HG03432 (cell line): ENCODE measurements at regions not wholly inside any gene's neighbourhood (a gene's known extent, or its start where the extent isn't known, plus 50 kb on each side); places are given as distances from the start of the nearest gene placed in this dataset.

Experiments
- ATAC-seq: cut with Tn5 transposase; IDR thresholded peaks from one replicate; pipeline ENCODE4 v1.9.1; 2021; ENCODE audit warnings: mild to moderate bottlenecking, moderate library complexity; ENCODE audit not compliant: unreplicated experiment

DNA sequence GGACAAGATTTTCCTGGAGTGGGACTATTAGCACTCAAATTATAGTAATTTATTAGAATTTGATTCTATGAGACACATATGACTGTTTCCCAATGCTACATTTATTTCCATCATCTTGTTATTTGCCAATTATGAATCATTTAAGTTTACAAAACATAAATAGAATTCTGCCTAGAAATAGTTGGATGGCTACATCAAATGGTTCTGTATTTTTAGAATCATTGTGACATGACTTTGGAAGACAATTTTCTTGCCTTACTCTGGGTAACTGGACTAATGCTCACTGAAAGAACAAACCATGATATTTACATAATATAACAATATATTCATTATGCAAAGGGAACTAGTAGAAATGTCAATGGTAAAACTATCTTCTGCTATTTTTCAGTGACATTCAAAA lies 173.5 kb downstream of the ZIC1 start:
- ATAC-seq, result no peak

GRCh38 chr3:147589016-147589415 lies 179.9 kb downstream of the ZIC1 start:
- no peak for ATAC-seq

DNA sequence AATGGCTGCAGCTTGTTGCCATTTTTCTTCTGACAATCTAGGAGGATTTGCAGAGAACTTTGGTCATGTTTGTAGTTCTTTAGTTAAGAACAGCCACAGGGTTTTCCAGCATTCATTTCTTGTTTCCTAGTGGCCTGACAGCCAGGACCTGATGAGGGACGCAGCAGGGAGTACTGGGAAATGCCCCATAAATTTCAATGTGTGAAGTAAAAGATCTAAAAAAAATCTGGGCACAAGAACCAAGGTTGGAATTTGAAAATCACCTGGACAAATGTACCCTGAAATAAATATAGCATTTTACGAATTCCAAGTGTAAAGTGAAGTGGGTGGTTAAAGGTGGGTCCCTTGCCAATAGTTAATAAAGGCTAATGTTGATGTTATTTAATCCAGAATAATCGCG lies 195.0 kb downstream of the ZIC1 start:
- no peak for ATAC-seq

DNA sequence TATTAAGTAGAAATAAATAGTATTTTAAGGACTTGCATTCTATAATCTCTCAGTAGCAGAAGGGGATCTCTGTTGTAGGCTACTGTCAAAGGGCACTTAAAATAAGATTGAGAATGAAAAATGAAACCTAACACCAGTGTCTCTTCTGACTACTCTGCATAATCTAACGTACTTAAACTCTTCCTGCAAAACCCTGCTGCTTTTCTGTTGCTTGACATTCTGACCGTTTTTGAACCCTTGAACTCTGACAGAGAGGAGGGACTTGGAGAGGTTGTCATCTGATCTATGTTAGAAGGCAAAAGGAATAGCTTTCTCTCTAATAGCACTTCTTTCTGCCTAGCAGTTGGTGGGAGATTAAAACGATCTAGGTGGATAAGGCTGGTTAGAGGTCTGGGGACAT lies 204.6 kb downstream of the ZIC1 start:
- ATAC-seq, result peak; percentile 82

DNA sequence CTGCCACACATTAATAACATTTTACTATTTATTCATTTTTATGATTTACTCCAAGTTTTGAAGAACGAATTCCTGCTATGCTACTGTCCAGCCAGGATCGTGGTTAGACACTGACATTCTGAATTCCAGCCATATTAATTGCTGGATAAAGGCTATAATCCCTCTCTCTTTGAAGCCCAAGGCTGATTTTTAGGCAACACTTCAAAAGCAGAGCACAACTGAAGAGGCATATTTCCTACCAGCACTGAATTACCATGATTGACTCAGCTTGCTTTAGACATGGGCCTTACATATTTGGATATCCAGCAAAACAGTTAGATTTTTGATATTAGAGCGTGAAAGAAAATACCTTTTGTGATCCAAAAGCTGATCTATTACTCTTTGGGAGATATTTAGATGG lies 205.0 kb downstream of the ZIC1 start:
- ATAC-seq, result peak; percentile 41

- ATAC-seq, result no peak
Measured at GRCh38 chr3:147615035-147615434, 205.9 kb downstream of the ZIC1 start.

DNA sequence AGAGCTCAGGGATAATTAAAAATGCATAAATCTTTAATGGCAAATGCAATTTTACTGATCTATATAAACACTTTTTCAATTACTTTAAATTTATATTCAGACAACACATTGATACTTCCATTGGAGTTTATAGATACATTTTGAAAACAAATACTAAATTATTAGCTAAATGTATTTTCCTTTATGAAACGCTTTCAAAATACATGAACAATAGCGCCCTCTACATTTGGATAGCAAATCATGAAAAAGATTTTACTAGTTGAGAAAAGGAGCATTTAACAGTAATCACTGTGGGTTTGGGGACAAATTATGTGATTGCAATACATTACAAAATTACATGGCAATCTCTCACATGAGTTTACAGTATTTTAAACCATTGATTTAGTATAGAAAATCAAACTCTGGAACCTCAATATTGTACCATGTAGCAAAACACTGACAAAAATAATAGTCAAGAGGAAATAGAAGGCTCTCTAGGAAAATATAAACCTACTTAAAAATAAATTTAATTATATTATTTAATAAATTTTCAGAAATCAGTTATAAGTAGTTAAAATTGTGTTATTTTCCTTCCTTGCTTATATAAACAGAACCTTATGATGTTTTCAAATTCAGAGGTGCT lies 207.9 kb downstream of the ZIC1 start:
- ATAC-seq, result no peak

GRCh38 chr3:147618691-147619090 lies 209.5 kb downstream of the ZIC1 start:
- no peak for ATAC-seq

GRCh38 chr3:147619921-147620560 lies 210.9 kb downstream of the ZIC1 start:
- no peak for ATAC-seq

DNA sequence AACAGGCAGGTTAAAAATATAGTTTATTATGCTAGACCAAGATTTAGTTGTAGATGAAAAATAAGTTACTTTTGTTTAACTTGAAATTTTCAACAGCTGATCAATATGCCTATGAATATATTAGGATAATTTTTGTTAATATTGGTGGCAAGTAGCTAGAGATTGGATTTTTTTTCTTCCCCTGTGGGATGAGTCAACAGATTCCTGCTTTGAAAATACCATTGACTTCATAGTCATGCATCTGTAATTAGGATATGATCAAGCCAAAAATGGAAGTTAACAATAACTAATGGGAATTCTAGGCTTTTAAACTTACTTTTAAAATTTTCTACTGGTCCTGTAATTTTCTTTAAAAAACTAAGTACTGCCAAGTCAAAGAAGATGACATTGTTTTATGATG lies 211.7 kb downstream of the ZIC1 start:
- ATAC-seq, result no peak

DNA sequence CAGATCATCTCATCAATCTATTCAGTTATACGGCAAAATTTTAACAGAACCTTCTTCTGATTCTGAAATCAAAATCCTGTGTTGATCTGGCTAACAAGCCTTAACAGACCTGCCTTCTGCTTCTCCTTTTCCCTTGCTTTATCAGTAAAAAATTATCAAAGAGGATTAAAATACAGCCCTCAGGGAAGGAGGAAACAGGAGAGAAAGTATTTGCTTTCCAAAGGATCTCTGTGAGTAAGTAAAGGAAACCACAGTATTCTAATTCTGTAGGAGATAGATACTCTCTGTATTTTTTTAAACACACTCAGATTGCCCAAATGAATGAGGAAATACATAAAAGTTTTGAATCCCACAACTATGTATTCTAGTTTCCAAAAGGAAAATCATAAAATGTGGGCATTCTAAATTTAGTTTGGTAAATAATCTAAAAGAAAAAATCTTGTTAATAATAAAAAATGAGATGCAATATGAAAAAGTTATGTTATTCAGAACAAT lies 221.8 kb downstream of the ZIC1 start:
- ATAC-seq, result no peak

DNA sequence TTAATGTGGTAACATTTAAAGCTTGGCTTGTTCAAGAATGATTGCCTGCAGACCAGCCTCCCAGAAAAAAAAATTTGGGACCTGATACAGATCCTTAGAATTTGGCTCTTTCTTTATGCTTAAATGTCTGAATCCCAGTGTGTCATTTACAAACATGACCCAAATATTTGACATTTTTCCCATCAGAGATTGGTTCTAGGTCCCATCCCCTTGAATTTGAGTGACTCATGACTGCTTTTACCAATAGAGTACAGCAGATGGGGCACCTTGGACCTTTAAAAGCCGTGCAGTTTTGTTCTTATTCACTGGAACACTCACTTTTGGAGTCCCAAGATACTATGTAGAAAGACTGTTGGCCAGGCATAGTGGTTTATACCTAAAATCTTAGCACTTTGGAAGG lies 231.6 kb downstream of the ZIC1 start:
- ATAC-seq, result no peak

GRCh38 chr3:147645761-147646160 lies 236.6 kb downstream of the ZIC1 start:
- ATAC-seq, result no peak

- ATAC-seq, result no peak
Measured at GRCh38 chr3:147649475-147649874, 240.3 kb downstream of the ZIC1 start.

DNA sequence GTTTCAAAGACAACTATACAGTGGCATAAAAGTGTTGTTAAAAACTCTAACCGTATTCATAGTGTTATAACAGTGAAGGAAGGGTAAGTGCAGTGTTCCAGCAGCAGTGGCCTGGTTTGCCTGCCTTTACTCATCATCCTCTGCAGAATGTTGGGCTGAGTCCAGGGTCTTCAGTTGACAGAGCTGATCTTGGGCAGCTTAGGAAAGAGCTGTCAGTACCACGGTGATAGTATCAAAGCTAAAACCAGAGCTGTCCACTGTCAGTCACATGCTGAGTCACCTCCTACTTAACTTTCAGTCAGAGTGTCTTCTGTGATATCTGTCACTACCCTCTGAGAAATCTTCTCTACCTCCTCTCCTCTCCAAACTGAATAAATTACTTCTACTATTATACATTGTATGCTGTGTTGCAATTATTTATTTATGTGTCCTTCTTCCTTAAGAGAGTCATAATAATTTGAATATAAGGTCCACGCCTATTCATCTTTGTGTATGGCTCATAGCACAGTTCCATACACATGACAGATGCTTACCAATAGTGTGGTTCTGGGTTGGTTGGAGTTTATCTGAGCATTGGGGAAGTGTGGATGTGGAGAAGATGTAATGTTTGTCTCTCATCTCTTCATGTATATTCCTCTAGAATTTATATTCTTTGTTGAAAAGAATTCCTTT lies 242.1 kb downstream of the ZIC1 start:
- no peak for ATAC-seq

DNA sequence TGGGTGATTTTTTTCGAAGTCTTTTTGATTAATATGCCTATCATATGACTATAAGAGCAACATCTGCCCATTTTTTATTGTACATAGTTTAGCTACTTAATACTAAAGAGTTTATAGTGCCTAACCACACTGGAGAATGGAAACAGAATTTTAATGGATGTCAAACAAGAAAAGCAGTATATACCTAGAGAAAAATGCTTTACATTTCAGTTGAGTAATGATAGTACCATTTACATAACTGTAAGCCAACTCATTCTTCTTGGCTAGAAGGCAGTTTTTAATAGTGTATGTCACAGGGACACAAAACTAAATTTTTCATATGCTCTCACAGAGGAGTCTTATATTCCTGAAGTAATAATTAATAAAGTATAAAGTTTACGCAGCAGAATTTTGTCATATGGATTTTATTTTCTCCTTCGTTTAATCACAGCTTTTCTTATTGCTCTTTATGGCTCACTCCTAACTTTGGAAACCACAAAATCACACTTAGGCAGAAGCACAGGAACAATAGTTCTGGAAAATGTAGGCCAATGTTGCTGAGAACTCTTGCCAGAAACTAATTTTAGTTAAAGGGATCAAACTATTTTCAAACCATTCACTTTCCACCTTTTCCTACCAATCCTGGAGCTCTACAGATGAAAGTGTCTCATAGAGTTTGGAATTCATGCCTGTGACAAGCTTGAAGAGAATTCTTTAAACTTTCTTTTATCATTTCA lies 243.6 kb downstream of the ZIC1 start:
- no peak for ATAC-seq

- peak; percentile 52 for ATAC-seq
Measured at GRCh38 chr3:147653367-147653923, 244.3 kb downstream of the ZIC1 start.

- ATAC-seq, result no peak
Measured at GRCh38 chr3:147654827-147655226, 245.7 kb downstream of the ZIC1 start.

- ATAC-seq, result no peak
Measured at GRCh38 chr3:147655236-147655635, 246.1 kb downstream of the ZIC1 start.

- ATAC-seq, result no peak
Measured at GRCh38 chr3:147656023-147656422, 246.9 kb downstream of the ZIC1 start.

- no peak for ATAC-seq
Measured at GRCh38 chr3:147661916-147662315, 252.8 kb downstream of the ZIC1 start.
